ENCODE measurements at regions not wholly inside any gene's neighbourhood (a gene's known extent, or its start where the extent isn't known, plus 50 kb on each side); places are given as distances from the start of the nearest gene placed in this dataset.
A peak's percentile ranks its signal among the peaks of the same experiment; 100 is the strongest.

GRCh38 chr13:64377606-64378005 is 2852.5 kb downstream of the PCDH9 start:
- FAIRE-seq, result no peak
- DNase-seq (ENCODE audit: low read depth), result no peak
- no peak overlapping the region for H3K27ac Mint-ChIP-seq (ENCODE audit: unreplicated experiment)
- Histone ChIP-seq H3K4me1 (ENCODE audit: insufficient read depth, low read length) (no peaks in the 10 kb centered on the region), H3K9me3 (ENCODE audit: insufficient read depth, low read depth, low read length) (no peaks in the 10 kb centered on the region), H4K20me1 (ENCODE audit: insufficient read depth, low read length) (no peaks in the 10 kb centered on the region), H3K27ac (ENCODE audit: low read depth, low read length) (no peak overlapping the region), H2AFZ (ENCODE audit: low read depth, low read length) (no peak overlapping the region), H3K79me2 (ENCODE audit: insufficient read depth, low read length) (no peaks in the 10 kb centered on the region), H3K36me3 (ENCODE audit: insufficient read depth, low read length) (no peaks in the 10 kb centered on the region), H3K4me3 (ENCODE audit: insufficient read depth, low read depth, low read length) (no peak overlapping the region), H3K4me2 (ENCODE audit: low read length) (no peak overlapping the region), H3K27me3 (ENCODE audit: insufficient read depth, low read length) (no peaks in the 10 kb centered on the region), H3K9ac (ENCODE audit: low read length) (no peak overlapping the region)
- peaks cover 5% of the 10 kb centered on the region for H3K9me3 Mint-ChIP-seq (ENCODE audit: unreplicated experiment)
- H3K4me3 Mint-ChIP-seq (ENCODE audit: unreplicated experiment), result no peak overlapping the region
- H3K27me3 Mint-ChIP-seq (ENCODE audit: low read depth, unreplicated experiment), result no peaks in the 10 kb centered on the region
- no peak for TF ChIP-seq EZH2 (IDR thresholded peaks at IDR 0.05; ENCODE audit: insufficient read depth, low read length)
- TF ChIP-seq CTCF (IDR thresholded peaks at IDR 0.05; ENCODE audit: insufficient read depth, low read depth, low read length), result no peak
- no peaks in the 10 kb centered on the region for H3K36me3 Mint-ChIP-seq (ENCODE audit: low read depth, unreplicated experiment)
- H3K4me1 Mint-ChIP-seq (ENCODE audit: low read depth, unreplicated experiment), result peaks cover 3% of the 10 kb centered on the region

- Histone ChIP-seq H3K4me3 (ENCODE audit: insufficient read depth, low read depth, low read length) (no peak overlapping the region), H4K20me1 (ENCODE audit: insufficient read depth, low read length) (no peaks in the 10 kb centered on the region), H3K4me2 (ENCODE audit: low read length) (no peak overlapping the region), H2AFZ (ENCODE audit: low read depth, low read length) (no peak overlapping the region), H3K9me3 (ENCODE audit: insufficient read depth, low read depth, low read length) (no peaks in the 10 kb centered on the region), H3K9ac (ENCODE audit: low read length) (no peak overlapping the region), H3K79me2 (ENCODE audit: insufficient read depth, low read length) (no peaks in the 10 kb centered on the region), H3K27ac (ENCODE audit: low read depth, low read length) (no peak overlapping the region), H3K4me1 (ENCODE audit: insufficient read depth, low read length) (no peaks in the 10 kb centered on the region), H3K36me3 (ENCODE audit: insufficient read depth, low read length) (no peaks in the 10 kb centered on the region), H3K27me3 (ENCODE audit: insufficient read depth, low read length) (no peaks in the 10 kb centered on the region)
- TF ChIP-seq CTCF (IDR thresholded peaks at IDR 0.05; ENCODE audit: insufficient read depth, low read depth, low read length) (no peak), EZH2 (IDR thresholded peaks at IDR 0.05; ENCODE audit: insufficient read depth, low read length) (no peak)
- no peaks in the 10 kb centered on the region for H3K36me3 Mint-ChIP-seq (ENCODE audit: low read depth, unreplicated experiment)
- no peak overlapping the region for H3K4me3 Mint-ChIP-seq (ENCODE audit: unreplicated experiment)
- peaks cover 12% of the 10 kb centered on the region for H3K9me3 Mint-ChIP-seq (ENCODE audit: unreplicated experiment)
- no peaks in the 10 kb centered on the region for H3K27me3 Mint-ChIP-seq (ENCODE audit: low read depth, unreplicated experiment)
- no peak overlapping the region for H3K27ac Mint-ChIP-seq (ENCODE audit: unreplicated experiment)
- DNase-seq (ENCODE audit: low read depth) (no peak), FAIRE-seq (no peak)
- peaks cover 18% of the 10 kb centered on the region for H3K4me1 Mint-ChIP-seq (ENCODE audit: low read depth, unreplicated experiment)
Measured at GRCh38 chr13:64371461-64371860, 2858.7 kb downstream of the PCDH9 start.

- Mint-ChIP-seq H3K4me3 (ENCODE audit: unreplicated experiment) (no peak overlapping the region), H3K27ac (ENCODE audit: unreplicated experiment) (no peak overlapping the region), H3K4me1 (ENCODE audit: low read depth, unreplicated experiment) (peaks cover 19% of the 10 kb centered on the region), H3K9me3 (ENCODE audit: unreplicated experiment) (peaks cover 12% of the 10 kb centered on the region), H3K27me3 (ENCODE audit: low read depth, unreplicated experiment) (no peaks in the 10 kb centered on the region), H3K36me3 (ENCODE audit: low read depth, unreplicated experiment) (no peaks in the 10 kb centered on the region)
- Histone ChIP-seq H3K27ac (ENCODE audit: low read depth, low read length) (no peak overlapping the region), H3K79me2 (ENCODE audit: insufficient read depth, low read length) (no peaks in the 10 kb centered on the region), H4K20me1 (ENCODE audit: insufficient read depth, low read length) (no peaks in the 10 kb centered on the region), H3K9ac (ENCODE audit: low read length) (no peak overlapping the region), H3K4me1 (ENCODE audit: insufficient read depth, low read length) (no peaks in the 10 kb centered on the region), H3K9me3 (ENCODE audit: insufficient read depth, low read depth, low read length) (no peaks in the 10 kb centered on the region), H3K36me3 (ENCODE audit: insufficient read depth, low read length) (no peaks in the 10 kb centered on the region), H3K4me3 (ENCODE audit: insufficient read depth, low read depth, low read length) (no peak overlapping the region), H3K4me2 (ENCODE audit: low read length) (no peak overlapping the region), H3K27me3 (ENCODE audit: insufficient read depth, low read length) (no peaks in the 10 kb centered on the region), H2AFZ (ENCODE audit: low read depth, low read length) (no peak overlapping the region)
- peak; percentile 25 for DNase-seq (ENCODE audit: low read depth)
- no peak for FAIRE-seq
- TF ChIP-seq CTCF (IDR thresholded peaks at IDR 0.05; ENCODE audit: insufficient read depth, low read depth, low read length), result no peak
- TF ChIP-seq EZH2 (IDR thresholded peaks at IDR 0.05; ENCODE audit: insufficient read depth, low read length), result no peak
Measured at GRCh38 chr13:64371045-64371444, 2859.1 kb downstream of the PCDH9 start.

Data from astrocyte (in vitro differentiated cells and primary cell).